ENCODE measurements at regions not wholly inside any gene's neighbourhood (a gene's known extent, or its start where the extent isn't known, plus 50 kb on each side); places are given as distances from the start of the nearest gene placed in this dataset.
A peak's percentile ranks its signal among the peaks of the same experiment; 100 is the strongest.

GRCh38 chr10:123227706-123228105 is 73.5 kb downstream of the BUB3 start:
- FAIRE-seq (no peak), DNase-seq (ENCODE audit: low spot score) (peak; percentile 12), ATAC-seq (no peak)
- Histone ChIP-seq H2AFZ (ENCODE audit: low read length) (no peak overlapping the region), H3K27ac (ENCODE audit: extremely low read length, insufficient read depth, low read length) (no peak overlapping the region), H3K9ac (ENCODE audit: insufficient read depth, low read depth, low read length) (no peak overlapping the region), H3K4me3 (replicated peaks in 1 of 3; ENCODE audit: insufficient read depth in 1 of 3, low read depth in 2 of 3, low read length in 3 of 3) (no peak overlapping the region), H3K79me2 (ENCODE audit: insufficient read depth, low read length) (no peaks in the 10 kb centered on the region), H4K20me1 (ENCODE audit: insufficient read depth, low read length) (no peaks in the 10 kb centered on the region), H3K9me3 (ENCODE audit: low read length) (no peaks in the 10 kb centered on the region), H3K4me1 (ENCODE audit: insufficient read depth, low read length) (peaks cover 10% of the 10 kb centered on the region), H3K4me2 (ENCODE audit: low read depth, low read length) (no peak overlapping the region), H3K27me3 (ENCODE audit: control insufficient read depth in 1 of 2, insufficient read depth in 2 of 2, low read length in 2 of 2) (no peaks in the 10 kb centered on the region), H3K36me3 (replicated peaks in 1 of 2; ENCODE audit: control insufficient read depth in 1 of 2, insufficient read depth in 2 of 2, low read length in 2 of 2) (no peaks in the 10 kb centered on the region)
- POLR2A ChIA-PET = no interaction called here
- in situ Hi-C loops (cut with HindIII; ENCODE audit: extremely low pct_ligation_motif_present, low pct_unique_long_range_greater_than_20kb) (no loop called here), intact Hi-C loops (cut with micrococcal nuclease; ENCODE audit: unreplicated experiment) (no loop called here)
- WGBS (ENCODE audit: low lambda C conversion rate) = 9% methylated on average over 2 of the region's 2 CpGs
- no TSS peak for BruUV-seq (replicated peaks)
- CTCF ChIA-PET (ENCODE audit: low intra/inter-chr PET ratio, low total read pairs) = no interaction called here
- TF ChIP-seq KLF9 (CRISPR knock-in tag; IDR thresholded peaks at IDR 0.05; ENCODE audit: low read depth) (no peak), USF2 (IDR thresholded peaks at IDR 0.05; ENCODE audit: low read depth, low read length) (no peak), USF2 (CRISPR knock-in tag; IDR thresholded peaks at IDR 0.05; ENCODE audit: borderline replicate concordance) (no peak), KDM3A (CRISPR knock-in tag; IDR thresholded peaks at IDR 0.05; ENCODE audit: low read depth) (no peak), ZBTB34 (CRISPR knock-in tag; IDR thresholded peaks at IDR 0.05) (no peak), PHF21A (CRISPR knock-in tag; IDR thresholded peaks at IDR 0.05) (no peak), MYC (CRISPR knock-in tag; IDR thresholded peaks at IDR 0.05; ENCODE audit: borderline replicate concordance) (no peak), MTA1 (CRISPR knock-in tag; IDR thresholded peaks at IDR 0.05; ENCODE audit: borderline replicate concordance) (no peak), CEBPB (IDR thresholded peaks at IDR 0.05; ENCODE audit: borderline replicate concordance, low read depth, low read length) (no peak), FIP1L1 (IDR thresholded peaks at IDR 0.05; ENCODE audit: borderline replicate concordance, insufficient read depth, low read depth, low read length) (no peak), ZNF790 (CRISPR knock-in tag; IDR thresholded peaks at IDR 0.05; ENCODE audit: borderline replicate concordance) (no peak)
- TF ChIP-seq, protein P1, sequence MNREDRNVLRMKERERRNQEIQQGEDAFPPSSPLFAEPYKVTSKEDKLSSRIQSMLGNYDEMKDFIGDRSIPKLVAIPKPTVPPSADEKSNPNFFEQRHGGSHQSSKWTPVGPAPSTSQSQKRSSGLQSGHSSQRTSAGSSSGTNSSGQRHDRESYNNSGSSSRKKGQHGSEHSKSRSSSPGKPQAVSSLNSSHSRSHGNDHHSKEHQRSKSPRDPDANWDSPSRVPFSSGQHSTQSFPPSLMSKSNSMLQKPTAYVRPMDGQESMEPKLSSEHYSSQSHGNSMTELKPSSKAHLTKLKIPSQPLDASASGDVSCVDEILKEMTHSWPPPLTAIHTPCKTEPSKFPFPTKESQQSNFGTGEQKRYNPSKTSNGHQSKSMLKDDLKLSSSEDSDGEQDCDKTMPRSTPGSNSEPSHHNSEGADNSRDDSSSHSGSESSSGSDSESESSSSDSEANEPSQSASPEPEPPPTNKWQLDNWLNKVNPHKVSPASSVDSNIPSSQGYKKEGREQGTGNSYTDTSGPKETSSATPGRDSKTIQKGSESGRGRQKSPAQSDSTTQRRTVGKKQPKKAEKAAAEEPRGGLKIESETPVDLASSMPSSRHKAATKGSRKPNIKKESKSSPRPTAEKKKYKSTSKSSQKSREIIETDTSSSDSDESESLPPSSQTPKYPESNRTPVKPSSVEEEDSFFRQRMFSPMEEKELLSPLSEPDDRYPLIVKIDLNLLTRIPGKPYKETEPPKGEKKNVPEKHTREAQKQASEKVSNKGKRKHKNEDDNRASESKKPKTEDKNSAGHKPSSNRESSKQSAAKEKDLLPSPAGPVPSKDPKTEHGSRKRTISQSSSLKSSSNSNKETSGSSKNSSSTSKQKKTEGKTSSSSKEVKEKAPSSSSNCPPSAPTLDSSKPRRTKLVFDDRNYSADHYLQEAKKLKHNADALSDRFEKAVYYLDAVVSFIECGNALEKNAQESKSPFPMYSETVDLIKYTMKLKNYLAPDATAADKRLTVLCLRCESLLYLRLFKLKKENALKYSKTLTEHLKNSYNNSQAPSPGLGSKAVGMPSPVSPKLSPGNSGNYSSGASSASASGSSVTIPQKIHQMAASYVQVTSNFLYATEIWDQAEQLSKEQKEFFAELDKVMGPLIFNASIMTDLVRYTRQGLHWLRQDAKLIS (CRISPR knock-in tag; IDR thresholded peaks at IDR 0.05) = no peak
- TF ChIP-seq, protein P2, sequence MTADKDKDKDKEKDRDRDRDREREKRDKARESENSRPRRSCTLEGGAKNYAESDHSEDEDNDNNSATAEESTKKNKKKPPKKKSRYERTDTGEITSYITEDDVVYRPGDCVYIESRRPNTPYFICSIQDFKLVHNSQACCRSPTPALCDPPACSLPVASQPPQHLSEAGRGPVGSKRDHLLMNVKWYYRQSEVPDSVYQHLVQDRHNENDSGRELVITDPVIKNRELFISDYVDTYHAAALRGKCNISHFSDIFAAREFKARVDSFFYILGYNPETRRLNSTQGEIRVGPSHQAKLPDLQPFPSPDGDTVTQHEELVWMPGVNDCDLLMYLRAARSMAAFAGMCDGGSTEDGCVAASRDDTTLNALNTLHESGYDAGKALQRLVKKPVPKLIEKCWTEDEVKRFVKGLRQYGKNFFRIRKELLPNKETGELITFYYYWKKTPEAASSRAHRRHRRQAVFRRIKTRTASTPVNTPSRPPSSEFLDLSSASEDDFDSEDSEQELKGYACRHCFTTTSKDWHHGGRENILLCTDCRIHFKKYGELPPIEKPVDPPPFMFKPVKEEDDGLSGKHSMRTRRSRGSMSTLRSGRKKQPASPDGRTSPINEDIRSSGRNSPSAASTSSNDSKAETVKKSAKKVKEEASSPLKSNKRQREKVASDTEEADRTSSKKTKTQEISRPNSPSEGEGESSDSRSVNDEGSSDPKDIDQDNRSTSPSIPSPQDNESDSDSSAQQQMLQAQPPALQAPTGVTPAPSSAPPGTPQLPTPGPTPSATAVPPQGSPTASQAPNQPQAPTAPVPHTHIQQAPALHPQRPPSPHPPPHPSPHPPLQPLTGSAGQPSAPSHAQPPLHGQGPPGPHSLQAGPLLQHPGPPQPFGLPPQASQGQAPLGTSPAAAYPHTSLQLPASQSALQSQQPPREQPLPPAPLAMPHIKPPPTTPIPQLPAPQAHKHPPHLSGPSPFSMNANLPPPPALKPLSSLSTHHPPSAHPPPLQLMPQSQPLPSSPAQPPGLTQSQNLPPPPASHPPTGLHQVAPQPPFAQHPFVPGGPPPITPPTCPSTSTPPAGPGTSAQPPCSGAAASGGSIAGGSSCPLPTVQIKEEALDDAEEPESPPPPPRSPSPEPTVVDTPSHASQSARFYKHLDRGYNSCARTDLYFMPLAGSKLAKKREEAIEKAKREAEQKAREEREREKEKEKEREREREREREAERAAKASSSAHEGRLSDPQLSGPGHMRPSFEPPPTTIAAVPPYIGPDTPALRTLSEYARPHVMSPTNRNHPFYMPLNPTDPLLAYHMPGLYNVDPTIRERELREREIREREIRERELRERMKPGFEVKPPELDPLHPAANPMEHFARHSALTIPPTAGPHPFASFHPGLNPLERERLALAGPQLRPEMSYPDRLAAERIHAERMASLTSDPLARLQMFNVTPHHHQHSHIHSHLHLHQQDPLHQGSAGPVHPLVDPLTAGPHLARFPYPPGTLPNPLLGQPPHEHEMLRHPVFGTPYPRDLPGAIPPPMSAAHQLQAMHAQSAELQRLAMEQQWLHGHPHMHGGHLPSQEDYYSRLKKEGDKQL (CRISPR knock-in tag; IDR thresholded peaks at IDR 0.05; ENCODE audit: low read depth) = no peak

All from HepG2 (cell line).